ENCODE measurements at regions not wholly inside any gene's neighbourhood (a gene's known extent, or its start where the extent isn't known, plus 50 kb on each side); places are given as distances from the start of the nearest gene placed in this dataset.

GRCh38 chr18:59760212-59760611 lies 63.0 kb upstream of the CCBE1 start:
- no peak for DNase-seq (ENCODE audit: extremely low read depth, low read depth, low spot score)

- DNase-seq (ENCODE audit: extremely low read depth, low read depth, low spot score): no peak
These were observed 61.6 kb upstream of the CCBE1 start for GRCh38 chr18:59758837-59759236.

- DNase-seq (ENCODE audit: extremely low read depth, low read depth, low spot score): no peak
These were observed 60.9 kb upstream of the CCBE1 start for GRCh38 chr18:59758106-59758505.

GRCh38 chr18:59752666-59753065 lies 55.4 kb upstream of the CCBE1 start:
- DNase-seq (ENCODE audit: extremely low read depth, low read depth, low spot score): no peak

- DNase-seq (ENCODE audit: extremely low read depth, low read depth, low spot score): no peak
These were observed 54.0 kb upstream of the CCBE1 start for GRCh38 chr18:59751186-59751585.

GRCh38 chr18:59748628-59749360 lies 51.6 kb upstream of the CCBE1 start:
- no peak for DNase-seq (ENCODE audit: extremely low read depth, low read depth, low spot score)
